Skeletal muscle tissue (tissue), 3 donors: ENCODE measurements at regions not wholly inside any gene's neighbourhood (a gene's known extent, or its start where the extent isn't known, plus 50 kb on each side); places are given as distances from the start of the nearest gene placed in this dataset.

Source experiments
- H3K27ac ChIP-seq: one replicate; pipeline ENCODE4 v1.7.0; 2013; ENCODE audit warnings: mild to moderate bottlenecking, low read depth, low read length, inconsistent platforms
- H3K27me3 ChIP-seq, 3 donors: one replicate each; pipeline ENCODE4 v1.7.0; 2013; ENCODE audit warnings: low read length in 3 of 3; ENCODE audit not compliant: control insufficient read depth in 3 of 3, insufficient read depth in 3 of 3
- H3K36me3 ChIP-seq, 3 donors: one replicate each; pipeline ENCODE4 v1.7.0; 2013; ENCODE audit warnings: low read length in 3 of 3; ENCODE audit not compliant: control insufficient read depth in 3 of 3, insufficient read depth in 3 of 3
- H3K4me1 ChIP-seq, 3 donors: one replicate each; pipeline ENCODE4 v1.7.0; 2013; ENCODE audit warnings: low read length in 3 of 3, mild to moderate bottlenecking in 3 of 3; ENCODE audit not compliant: control insufficient read depth in 3 of 3, insufficient read depth in 3 of 3
- H3K4me3 ChIP-seq, 3 donors: one replicate each; pipeline ENCODE4 v1.7.0; 2013; ENCODE audit warnings: low read length in 3 of 3
- H3K9ac ChIP-seq, 3 donors: one replicate each; pipeline ENCODE4 v1.7.0; 2013; ENCODE audit warnings: low read length in 3 of 3, mild to moderate bottlenecking in 3 of 3, moderate library complexity in 2 of 3, low read depth in 1 of 3
- H3K9me3 ChIP-seq, 3 donors: one replicate each; pipeline ENCODE4 v1.7.0; 2013; ENCODE audit warnings: low read length in 3 of 3; ENCODE audit not compliant: control insufficient read depth in 3 of 3
- donor health status: Osteomylitis.

GRCh38 chr3:72175296-72175858 lies 390.4 kb upstream of the PROK2 start:
- no peaks in the 10 kb centered on the region for H3K9me3 ChIP-seq
- no peak overlapping the region for H3K27ac ChIP-seq
- peaks cover 39 to 48% (median 40%) of the 10 kb centered on the region in 3 donors for H3K4me1 ChIP-seq
- no peaks in the 10 kb centered on the region for H3K36me3 ChIP-seq
- H3K9ac ChIP-seq: no peak overlapping the region
- peaks cover 0 to 8% (median 8%) of the 10 kb centered on the region in 3 donors for H3K27me3 ChIP-seq
- H3K4me3 ChIP-seq: no peak overlapping the region

GRCh38 chr3:72174890-72175289 lies 389.9 kb upstream of the PROK2 start:
- H3K27ac ChIP-seq: no peak overlapping the region
- peaks cover 0 to 8% (median 8%) of the 10 kb centered on the region in 3 donors for H3K27me3 ChIP-seq
- peaks cover 39 to 48% (median 40%) of the 10 kb centered on the region in 3 donors for H3K4me1 ChIP-seq
- no peaks in the 10 kb centered on the region for H3K9me3 ChIP-seq
- H3K9ac ChIP-seq: no peak overlapping the region
- no peak overlapping the region for H3K4me3 ChIP-seq
- H3K36me3 ChIP-seq: no peaks in the 10 kb centered on the region

- peaks cover 39 to 48% (median 40%) of the 10 kb centered on the region in 3 donors for H3K4me1 ChIP-seq
- H3K27ac ChIP-seq: no peak overlapping the region
- H3K9ac ChIP-seq: no peak overlapping the region
- peaks cover 0 to 8% (median 8%) of the 10 kb centered on the region in 3 donors for H3K27me3 ChIP-seq
- H3K36me3 ChIP-seq: no peaks in the 10 kb centered on the region
- H3K4me3 ChIP-seq: no peak overlapping the region
- H3K9me3 ChIP-seq: no peaks in the 10 kb centered on the region
Measured at GRCh38 chr3:72174040-72174439, 389.1 kb upstream of the PROK2 start.

- H3K27ac ChIP-seq: peak overlapping the region; percentile 52
- H3K9ac ChIP-seq: peak overlapping the region in 1 of 3 donors; percentile 17
- H3K4me3 ChIP-seq: peak overlapping the region in 1 of 3 donors; percentile 36
- H3K36me3 ChIP-seq: no peaks in the 10 kb centered on the region
- H3K27me3 ChIP-seq: no peaks in the 10 kb centered on the region
- H3K9me3 ChIP-seq: no peaks in the 10 kb centered on the region
- peaks cover 30 to 38% (median 32%) of the 10 kb centered on the region in 3 donors for H3K4me1 ChIP-seq
Measured at GRCh38 chr3:72171946-72172345, 387.0 kb upstream of the PROK2 start.

GRCh38 chr3:72171463-72171881 lies 386.5 kb upstream of the PROK2 start:
- Histone ChIP-seq H3K9me3 (no peaks in the 10 kb centered on the region), H3K4me1 (peaks cover 25 to 34% (median 28%) of the 10 kb centered on the region in 3 donors), H3K27ac (peak overlapping the region; percentile 52), H3K4me3 (peak overlapping the region in 1 of 3 donors; percentile 36), H3K27me3 (no peaks in the 10 kb centered on the region), H3K36me3 (no peaks in the 10 kb centered on the region), H3K9ac (peak overlapping the region in 1 of 3 donors; percentile 17)

- Histone ChIP-seq H3K4me1 (peaks cover 24 to 31% (median 28%) of the 10 kb centered on the region in 3 donors), H3K27ac (no peak overlapping the region)
Measured at GRCh38 chr3:72169561-72170472, 384.9 kb upstream of the PROK2 start.

GRCh38 chr3:72169120-72169519 lies 384.2 kb upstream of the PROK2 start:
- Histone ChIP-seq H3K9ac (no peak overlapping the region), H3K4me3 (no peak overlapping the region), H3K27me3 (no peaks in the 10 kb centered on the region), H3K9me3 (no peaks in the 10 kb centered on the region), H3K36me3 (no peaks in the 10 kb centered on the region), H3K27ac (no peak overlapping the region), H3K4me1 (peaks cover 22 to 29% (median 25%) of the 10 kb centered on the region in 3 donors)

More at GRCh38 chr3:72169561-72170472, 384.9 kb upstream of the PROK2 start:
- H3K27me3 ChIP-seq: no peaks in the 10 kb centered on the region
- no peak overlapping the region for H3K4me3 ChIP-seq
- no peaks in the 10 kb centered on the region for H3K9me3 ChIP-seq
- no peak overlapping the region for H3K9ac ChIP-seq
- H3K36me3 ChIP-seq: no peaks in the 10 kb centered on the region

- Histone ChIP-seq H3K4me3 (no peak overlapping the region), H3K27ac (no peak overlapping the region)
Measured at GRCh38 chr3:72165808-72166207, 380.9 kb upstream of the PROK2 start.

GRCh38 chr3:72165317-72165716 lies 380.4 kb upstream of the PROK2 start:
- H3K4me1 ChIP-seq: no peaks in the 10 kb centered on the region
- H3K27me3 ChIP-seq: no peaks in the 10 kb centered on the region
- no peaks in the 10 kb centered on the region for H3K36me3 ChIP-seq
- H3K9ac ChIP-seq: no peak overlapping the region
- no peak overlapping the region for H3K4me3 ChIP-seq
- no peaks in the 10 kb centered on the region for H3K9me3 ChIP-seq
- H3K27ac ChIP-seq: no peak overlapping the region

More at GRCh38 chr3:72165808-72166207, 380.9 kb upstream of the PROK2 start:
- Histone ChIP-seq H3K27me3 (no peaks in the 10 kb centered on the region), H3K36me3 (no peaks in the 10 kb centered on the region), H3K9ac (no peak overlapping the region), H3K9me3 (no peaks in the 10 kb centered on the region), H3K4me1 (no peaks in the 10 kb centered on the region)

GRCh38 chr3:72164635-72164978 lies 379.7 kb upstream of the PROK2 start:
- H3K9ac ChIP-seq: no peak overlapping the region
- H3K9me3 ChIP-seq: no peaks in the 10 kb centered on the region
- no peak overlapping the region for H3K4me3 ChIP-seq
- H3K27me3 ChIP-seq: no peaks in the 10 kb centered on the region
- H3K27ac ChIP-seq: no peak overlapping the region
- no peaks in the 10 kb centered on the region for H3K4me1 ChIP-seq
- H3K36me3 ChIP-seq: no peaks in the 10 kb centered on the region
